GM12874 (cell line): ENCODE measurements at regions not wholly inside any gene's neighbourhood (a gene's known extent, or its start where the extent isn't known, plus 50 kb on each side); places are given as distances from the start of the nearest gene placed in this dataset.

Source experiments
- TF ChIP-seq, protein P1 (sequence below): IDR thresholded peaks from 2 replicates; pipeline ENCODE4 v1.5.1; 2011; ENCODE audit warnings: low read depth, mild to moderate bottlenecking, control low read depth, low read length, moderate library complexity; ENCODE audit not compliant: insufficient read depth

DNA sequence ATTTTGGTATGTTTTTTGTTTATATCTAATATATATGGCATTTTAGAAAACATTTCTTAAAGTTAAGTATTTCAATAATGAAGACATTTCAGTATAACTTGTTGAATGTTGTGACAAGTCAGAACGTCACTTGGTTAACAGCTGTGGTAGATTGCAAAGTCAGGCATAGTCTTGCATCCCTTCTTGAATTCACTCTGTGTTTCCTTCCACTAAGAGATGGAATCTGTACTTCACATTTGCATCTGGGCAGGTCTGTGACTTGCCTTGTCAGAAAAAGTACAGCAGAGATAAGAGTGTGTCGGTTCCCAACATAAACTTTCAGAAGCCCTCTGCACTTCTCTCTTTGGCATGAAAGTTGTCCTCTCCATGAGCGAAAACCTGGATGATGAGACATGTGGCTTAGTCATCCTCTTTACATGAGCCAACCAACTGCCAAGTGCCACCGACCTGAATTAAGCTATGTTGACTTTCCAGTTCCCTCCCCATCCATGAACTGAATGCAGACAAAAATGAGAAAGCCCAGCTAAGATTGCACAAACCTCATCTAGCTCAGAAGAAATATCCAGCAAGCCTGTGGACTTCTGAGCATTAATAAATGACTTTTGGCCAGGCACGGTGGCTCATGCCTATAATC lies 1730.2 kb downstream of the MRPL39 start:
- TF ChIP-seq, protein P1, sequence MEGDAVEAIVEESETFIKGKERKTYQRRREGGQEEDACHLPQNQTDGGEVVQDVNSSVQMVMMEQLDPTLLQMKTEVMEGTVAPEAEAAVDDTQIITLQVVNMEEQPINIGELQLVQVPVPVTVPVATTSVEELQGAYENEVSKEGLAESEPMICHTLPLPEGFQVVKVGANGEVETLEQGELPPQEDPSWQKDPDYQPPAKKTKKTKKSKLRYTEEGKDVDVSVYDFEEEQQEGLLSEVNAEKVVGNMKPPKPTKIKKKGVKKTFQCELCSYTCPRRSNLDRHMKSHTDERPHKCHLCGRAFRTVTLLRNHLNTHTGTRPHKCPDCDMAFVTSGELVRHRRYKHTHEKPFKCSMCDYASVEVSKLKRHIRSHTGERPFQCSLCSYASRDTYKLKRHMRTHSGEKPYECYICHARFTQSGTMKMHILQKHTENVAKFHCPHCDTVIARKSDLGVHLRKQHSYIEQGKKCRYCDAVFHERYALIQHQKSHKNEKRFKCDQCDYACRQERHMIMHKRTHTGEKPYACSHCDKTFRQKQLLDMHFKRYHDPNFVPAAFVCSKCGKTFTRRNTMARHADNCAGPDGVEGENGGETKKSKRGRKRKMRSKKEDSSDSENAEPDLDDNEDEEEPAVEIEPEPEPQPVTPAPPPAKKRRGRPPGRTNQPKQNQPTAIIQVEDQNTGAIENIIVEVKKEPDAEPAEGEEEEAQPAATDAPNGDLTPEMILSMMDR, result no peak

DNA sequence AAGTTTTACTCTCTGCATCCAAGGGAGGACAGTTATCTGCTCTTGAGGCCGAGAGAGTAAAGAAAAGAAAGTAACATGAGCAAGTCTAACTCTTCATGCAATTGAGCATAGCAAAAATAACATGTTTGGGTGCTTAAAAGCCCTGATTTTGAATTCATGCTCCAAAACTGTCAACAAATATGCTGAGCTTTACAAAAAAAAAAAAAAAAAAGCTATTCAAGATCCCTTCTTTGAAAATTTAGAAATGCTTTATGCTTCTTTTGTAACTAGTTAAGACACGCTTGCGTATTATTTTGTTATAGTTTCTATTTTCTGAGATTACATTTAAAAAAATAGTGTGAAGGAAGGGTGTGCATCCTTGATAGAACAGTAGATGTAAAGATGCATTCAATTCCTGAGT lies 1733.0 kb downstream of the MRPL39 start:
- TF ChIP-seq, protein P1, result no peak

DNA sequence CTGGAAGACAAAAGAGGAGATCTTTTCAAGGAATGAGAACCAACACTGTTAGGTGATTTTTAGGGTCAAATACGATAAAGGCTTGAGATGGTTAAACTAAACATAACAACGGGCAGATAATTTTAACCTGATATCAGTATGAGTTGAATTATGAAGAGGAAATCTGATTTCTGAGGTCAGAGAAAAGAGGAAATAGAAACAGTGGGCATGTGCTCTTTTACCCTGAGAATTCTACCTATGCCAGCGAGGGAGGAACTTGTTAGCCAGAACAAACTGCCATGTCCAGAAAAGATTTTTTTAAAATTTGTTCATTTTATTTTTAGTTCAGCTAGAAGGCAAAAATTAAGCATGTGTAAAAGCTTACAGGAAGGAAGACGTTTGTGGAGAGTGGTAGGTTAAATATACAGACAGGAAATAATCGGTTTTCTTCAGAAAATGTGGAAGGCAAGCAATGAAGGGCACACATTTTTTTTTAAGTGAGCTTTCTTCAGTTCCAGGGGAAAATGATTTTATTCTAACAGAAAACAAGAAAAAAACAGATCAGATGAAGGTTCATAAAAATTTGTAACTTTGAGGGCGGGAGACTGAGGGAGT lies 1745.3 kb downstream of the MRPL39 start:
- TF ChIP-seq, protein P1, result no peak

DNA sequence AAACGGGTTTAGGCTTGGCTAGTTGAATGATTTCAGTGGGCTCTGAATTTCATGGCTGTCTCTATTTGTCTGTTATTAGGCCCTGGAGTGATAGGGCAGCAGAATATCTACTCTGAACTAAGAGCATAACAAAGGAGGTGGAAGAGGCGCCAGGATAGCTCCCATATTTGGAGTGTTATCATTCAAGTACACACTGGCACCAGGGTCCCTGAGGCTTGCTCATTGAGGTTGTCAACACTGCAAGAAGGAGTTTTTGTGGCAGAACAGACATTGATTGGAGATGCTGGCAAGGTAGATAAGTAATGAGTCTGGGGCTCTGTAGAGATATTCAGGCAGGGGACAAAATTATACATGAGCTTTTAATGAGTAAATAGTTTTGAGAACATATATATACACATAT lies 1748.4 kb downstream of the MRPL39 start:
- TF ChIP-seq, protein P1, result no peak

DNA sequence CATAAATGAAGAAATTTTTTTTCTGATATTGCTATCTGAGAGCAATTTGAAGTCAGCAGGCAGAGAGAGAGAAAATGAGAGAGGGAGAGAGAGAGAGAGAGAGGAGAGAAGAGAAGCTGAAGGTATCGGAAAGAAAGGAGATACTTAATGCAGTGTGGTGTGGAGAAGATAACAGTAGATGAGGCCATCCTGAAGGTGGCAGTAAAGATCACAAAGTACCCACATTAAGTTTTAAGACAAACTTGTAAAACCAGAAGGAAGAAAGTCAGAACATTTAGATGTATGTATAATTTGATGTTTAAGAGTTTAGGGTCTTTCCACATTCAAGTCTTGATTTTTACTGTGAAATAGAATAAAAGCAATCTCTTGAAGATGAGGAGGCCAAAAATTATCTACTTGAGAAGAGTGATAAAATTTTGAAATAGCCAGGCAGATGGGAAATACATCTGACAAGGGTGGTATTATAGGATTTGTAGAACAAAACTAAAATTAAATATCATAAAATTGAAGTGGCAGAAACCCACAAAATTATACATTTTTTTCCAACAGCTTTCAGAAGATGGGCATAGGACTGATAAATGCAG lies 1753.4 kb downstream of the MRPL39 start:
- TF ChIP-seq, protein P1, result peak; percentile 10; the same call in 1 of the 2 replicates

DNA sequence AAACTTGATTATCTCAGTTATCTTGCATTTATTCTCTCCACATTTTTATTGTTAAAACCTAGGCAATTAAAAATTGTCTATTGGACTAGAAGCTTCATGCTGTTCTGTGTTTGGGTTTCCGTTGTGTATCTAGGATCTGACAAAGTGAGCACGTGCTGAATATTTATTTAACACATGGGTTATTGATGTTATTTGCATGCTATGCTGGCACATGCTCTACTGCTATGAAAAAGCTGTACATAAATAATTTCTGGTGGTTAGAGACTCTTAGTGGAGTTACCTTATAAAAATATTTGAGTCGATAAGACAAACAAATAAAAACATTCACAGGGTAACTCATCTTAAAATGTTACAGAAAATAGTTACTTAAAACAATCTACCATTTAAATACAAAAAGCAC lies 1769.7 kb downstream of the MRPL39 start:
- TF ChIP-seq, protein P1, result no peak

DNA sequence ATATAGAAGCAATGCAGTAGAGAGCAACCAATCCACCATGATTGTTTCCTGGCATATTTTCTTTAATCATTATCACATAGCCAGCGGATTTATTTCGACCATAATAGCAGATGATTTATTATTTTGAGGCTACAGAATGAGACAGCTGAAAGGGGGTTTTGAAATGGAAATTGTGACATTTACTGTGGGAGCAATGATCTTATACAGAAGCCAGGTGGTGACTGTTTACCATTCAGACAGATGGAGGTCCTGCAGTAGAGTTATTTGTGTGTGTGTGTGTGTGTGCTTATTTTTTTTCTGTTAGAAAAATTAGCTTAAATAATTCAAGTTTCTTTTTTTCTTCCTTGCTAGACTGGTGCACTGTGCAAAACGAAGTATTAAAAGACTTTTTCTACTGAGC lies 1784.5 kb downstream of the MRPL39 start:
- TF ChIP-seq, protein P1, result no peak
